Fibroblast of the aortic adventitia (primary cell): ENCODE measurements at regions not wholly inside any gene's neighbourhood (a gene's known extent, or its start where the extent isn't known, plus 50 kb on each side); places are given as distances from the start of the nearest gene placed in this dataset.

ENCODE experiments used
- DNase-seq: peaks from one replicate; pipeline ENCODE4 v3.0.0-alpha.2; 2010; ENCODE audit warnings: low read depth
- H3K4me3 ChIP-seq: 2 replicates; pipeline ENCODE4 v1.5.1; 2011; ENCODE audit warnings: low read depth, mild to moderate bottlenecking, control low read depth, low read length, moderate library complexity
- CTCF ChIP-seq: IDR thresholded peaks from 2 replicates; pipeline ENCODE4 v1.5.1; 2011; ENCODE audit warnings: mild to moderate bottlenecking, low read length, control low read depth, inconsistent platforms; ENCODE audit not compliant: insufficient read depth

- TF ChIP-seq CTCF, result no peak
- DNase-seq, result no peak
- no peak overlapping the region for H3K4me3 ChIP-seq
Measured at GRCh38 chr12:113676547-113676946, 204.9 kb upstream of the LHX5 start.

GRCh38 chr12:113676117-113676516, 204.4 kb upstream of the LHX5 start:
- no peak overlapping the region for H3K4me3 ChIP-seq
- no peak for TF ChIP-seq CTCF
- no peak for DNase-seq

GRCh38 chr12:113674996-113675395, 203.3 kb upstream of the LHX5 start:
- H3K4me3 ChIP-seq, result no peak overlapping the region
- DNase-seq, result no peak
- no peak for TF ChIP-seq CTCF

GRCh38 chr12:113674302-113674701, 202.6 kb upstream of the LHX5 start:
- no peak for DNase-seq
- no peak overlapping the region for H3K4me3 ChIP-seq
- no peak for TF ChIP-seq CTCF

- no peak for DNase-seq
- no peak for TF ChIP-seq CTCF
- H3K4me3 ChIP-seq, result no peak overlapping the region
Measured at GRCh38 chr12:113673458-113674238, 202.0 kb upstream of the LHX5 start.

GRCh38 chr12:113670742-113671141, 199.1 kb upstream of the LHX5 start:
- TF ChIP-seq CTCF, result no peak
- DNase-seq, result no peak
- no peak overlapping the region for H3K4me3 ChIP-seq
